NK-92 treated with Interleukin-12 subunit alpha and Interleukin-12 subunit beta, amount 100 ng/mL, for 24 hours (cell line): ENCODE measurements at regions not wholly inside any gene's neighbourhood (a gene's known extent, or its start where the extent isn't known, plus 50 kb on each side); places are given as distances from the start of the nearest gene placed in this dataset.

Experiments used
- DNase-seq: peaks from one replicate; lab custom pipeline; 2025; lab: John Stamatoyannopoulos, UW

DNA sequence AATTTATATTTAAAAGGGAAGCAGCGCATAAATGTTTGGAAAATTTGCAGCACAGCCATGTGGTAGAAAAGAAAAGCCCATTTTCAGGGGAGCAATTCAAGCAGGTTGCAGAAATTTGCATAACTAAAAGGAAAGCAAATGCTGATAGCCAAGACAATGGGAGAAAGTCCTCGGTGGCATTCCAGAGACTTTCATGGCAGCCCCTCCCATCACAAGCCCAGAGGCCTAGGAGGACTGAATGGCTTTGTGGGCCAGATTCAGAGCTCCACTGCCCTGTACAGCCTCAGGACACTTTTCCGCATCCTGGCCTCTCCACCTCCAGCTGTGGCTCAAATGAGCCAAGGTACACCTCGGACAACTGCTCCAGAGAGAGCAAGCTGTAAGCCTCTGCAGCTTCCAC is 462.9 kb downstream of the CDK5RAP2 start:
- no peak for DNase-seq

DNA sequence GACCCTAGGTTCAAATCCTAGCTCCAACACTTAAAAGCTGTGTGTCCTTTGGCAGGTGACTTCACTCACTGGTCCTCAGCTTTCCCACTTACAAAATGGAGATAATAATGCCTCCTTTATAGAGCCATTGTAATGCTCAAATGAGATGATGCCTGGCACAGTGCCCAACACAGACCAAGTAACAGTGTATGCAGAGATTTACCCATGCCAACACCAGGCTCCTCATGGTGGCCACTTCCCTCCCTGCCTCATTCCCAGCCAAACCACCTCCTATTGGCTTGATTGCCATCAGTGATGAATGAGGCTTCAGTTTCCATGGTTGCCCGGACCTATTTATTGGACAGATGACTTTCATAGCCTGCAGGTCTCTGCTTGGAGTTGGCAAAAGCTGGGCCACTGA is 469.4 kb downstream of the CDK5RAP2 start:
- DNase-seq: no peak

DNA sequence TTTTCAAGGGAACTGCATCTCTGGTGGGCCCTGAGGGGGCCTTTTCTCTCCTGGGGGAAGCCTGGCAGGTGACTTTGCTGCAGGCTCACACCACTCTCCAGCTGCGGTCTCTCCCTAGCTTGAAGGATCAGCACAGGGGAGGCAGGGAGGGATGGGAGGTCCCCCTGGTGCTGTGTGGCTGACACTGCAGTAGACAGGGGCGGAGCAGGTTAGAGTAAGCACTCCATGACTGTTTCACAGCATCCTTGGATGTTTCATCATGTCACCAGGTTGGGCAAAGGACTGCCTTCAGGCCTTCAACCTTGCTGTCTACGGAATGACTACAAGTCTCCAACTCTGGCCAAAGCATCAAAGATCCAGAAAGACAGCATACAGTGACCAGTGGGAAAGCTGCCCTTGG is 470.7 kb downstream of the CDK5RAP2 start:
- DNase-seq: no peak

DNA sequence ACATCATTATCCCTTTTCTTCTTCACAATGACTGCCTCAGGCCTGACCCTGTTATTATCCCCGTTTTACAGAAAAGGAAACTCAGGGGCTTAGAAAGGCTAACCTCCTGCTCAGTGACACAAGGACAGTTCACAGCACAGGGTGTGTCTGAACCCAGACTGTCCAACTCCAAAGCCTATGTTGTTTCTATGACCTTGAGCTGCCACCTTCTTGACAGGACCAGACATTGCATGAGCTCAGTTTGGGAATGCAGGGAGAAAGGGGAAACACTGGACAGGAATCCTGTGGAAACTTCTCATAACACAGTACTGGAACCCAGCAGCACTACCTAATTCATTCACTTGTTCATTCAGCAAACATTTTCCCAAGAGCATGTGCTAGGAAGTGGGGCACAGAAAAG is 472.8 kb downstream of the CDK5RAP2 start:
- DNase-seq: no peak

DNA sequence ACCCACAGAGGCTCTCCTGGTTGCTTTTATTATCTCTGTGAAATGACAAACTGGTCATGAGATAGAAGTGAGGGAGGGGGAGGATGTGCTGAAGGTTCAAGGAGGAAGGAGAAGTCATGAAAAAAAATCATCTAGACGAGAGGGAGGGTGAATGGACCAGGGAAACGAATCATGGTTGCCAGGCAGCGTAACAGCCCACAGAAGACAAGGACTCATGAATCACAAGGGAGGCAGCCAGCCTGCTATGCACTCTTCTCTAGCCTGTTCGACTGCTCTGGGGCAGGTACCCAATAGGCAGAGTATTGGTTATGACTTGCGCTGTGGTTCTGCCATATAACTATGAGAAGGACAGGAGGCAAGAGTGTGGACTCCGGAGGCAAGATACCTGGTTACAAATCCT is 475.2 kb downstream of the CDK5RAP2 start:
- DNase-seq: no peak

DNA sequence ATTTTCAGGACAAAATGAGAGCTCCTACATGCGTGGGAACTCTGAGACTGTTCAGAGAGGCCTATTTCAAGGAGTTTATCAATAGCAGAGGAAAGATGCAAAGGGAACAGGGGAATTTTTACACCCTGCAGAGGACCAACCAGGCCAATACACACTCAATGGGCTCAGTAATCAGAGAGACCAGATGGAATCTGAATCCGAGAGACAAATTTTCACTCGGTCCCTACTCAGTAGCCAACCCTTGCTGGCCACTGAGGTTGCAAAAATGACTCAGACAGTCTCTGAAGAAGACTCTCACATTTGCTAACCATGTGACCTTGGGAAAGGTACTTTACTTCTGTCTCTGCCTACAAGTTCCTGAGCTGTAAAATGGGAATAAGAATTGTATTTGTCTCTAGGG is 479.4 kb downstream of the CDK5RAP2 start:
- no peak for DNase-seq

DNA sequence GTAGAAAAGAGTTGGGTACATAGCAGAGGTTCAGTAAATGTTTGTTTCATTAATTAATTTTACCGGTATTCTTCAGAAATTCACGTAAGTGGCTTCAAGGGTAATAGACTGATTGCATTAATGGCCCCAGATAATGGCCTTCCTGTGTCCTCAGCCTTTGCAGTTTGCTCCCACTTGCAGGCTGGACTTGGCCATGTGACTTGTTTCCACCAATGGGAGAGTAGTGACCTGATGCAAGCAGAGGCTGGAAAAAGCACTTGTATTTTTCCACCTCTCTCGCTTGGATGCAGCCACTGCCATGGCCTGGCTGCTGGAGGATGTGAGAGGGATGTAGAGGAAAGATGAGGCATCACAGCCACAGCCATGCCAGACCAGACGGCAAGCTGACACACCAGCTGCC is 480.9 kb downstream of the CDK5RAP2 start:
- DNase-seq: no peak

DNA sequence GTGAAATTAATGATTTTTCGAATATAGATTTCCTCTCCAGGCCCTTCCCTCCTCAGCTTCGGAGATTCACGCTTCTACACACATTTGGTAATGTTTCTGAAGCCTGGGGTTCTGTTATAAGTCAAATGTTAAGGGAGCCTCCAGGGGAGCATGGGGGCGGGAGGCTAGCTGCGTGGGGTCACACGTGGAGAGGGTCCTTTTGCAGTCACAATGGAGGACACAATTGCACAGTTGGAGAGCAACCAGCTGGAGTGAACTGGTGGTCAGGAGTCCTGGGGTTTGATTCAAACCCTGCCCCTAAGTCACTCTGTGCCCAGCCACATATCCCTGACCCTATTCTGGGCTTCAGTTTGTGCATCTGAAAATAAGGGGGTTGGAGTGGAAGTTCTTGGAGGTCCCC is 481.4 kb downstream of the CDK5RAP2 start:
- no peak for DNase-seq

DNA sequence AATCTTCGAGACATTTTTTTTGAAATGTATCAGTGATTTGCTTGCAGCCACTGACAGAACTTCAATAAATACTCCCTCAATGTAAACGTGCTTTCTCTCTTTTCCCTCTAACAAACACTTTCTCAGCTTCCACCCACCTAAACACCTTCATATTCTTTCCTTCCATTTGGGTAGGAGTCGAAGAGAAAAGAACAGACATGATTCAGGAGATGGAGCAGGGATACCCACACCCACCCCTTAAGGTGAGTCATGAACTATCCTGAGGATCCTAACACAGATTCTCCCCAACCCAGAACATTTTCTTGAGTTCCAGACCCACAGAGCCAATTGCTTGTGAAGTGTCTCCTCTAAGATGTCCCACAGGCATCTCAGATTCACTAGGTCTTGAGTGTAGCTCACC is 488.8 kb downstream of the CDK5RAP2 start:
- DNase-seq: no peak

DNA sequence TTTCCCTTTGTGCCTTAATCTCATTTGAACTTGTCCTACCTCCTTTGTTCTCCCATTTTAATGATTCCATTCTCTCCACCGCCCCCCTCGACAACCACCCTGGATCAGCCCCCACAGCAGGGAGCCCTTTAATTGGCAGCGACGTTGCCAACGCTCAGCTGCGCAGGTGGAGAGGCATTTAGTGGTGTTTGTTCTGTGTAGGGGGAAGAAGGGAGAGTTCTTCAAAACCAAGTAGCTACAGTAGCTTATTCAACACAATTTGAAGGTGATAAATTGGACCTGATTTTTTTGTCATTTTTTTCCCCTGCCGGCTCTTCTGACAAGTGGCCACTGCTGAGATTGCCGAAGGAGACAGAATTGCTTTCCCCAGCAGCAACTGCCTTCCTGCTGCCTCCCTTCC is 499.1 kb downstream of the CDK5RAP2 start:
- DNase-seq: no peak

DNA sequence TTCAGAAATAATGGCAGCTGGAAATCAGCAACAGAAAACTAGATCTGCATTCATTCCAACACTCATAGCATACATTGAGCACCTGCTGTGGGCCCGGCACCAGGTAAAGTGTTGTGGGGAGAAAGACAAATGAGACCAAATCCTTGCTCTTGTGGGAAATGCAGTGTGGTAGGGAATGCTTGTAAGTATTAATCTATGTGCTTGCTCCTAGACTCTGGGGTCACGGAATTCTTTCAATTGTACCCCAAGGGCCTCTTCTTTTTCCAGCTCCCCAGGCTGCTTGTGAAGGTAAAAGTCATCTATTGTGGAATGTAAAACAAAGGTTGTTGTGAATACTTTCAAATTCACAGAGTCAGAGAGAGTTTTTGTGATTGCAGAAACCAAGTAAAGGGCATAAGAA is 501.9 kb downstream of the CDK5RAP2 start:
- no peak for DNase-seq

DNA sequence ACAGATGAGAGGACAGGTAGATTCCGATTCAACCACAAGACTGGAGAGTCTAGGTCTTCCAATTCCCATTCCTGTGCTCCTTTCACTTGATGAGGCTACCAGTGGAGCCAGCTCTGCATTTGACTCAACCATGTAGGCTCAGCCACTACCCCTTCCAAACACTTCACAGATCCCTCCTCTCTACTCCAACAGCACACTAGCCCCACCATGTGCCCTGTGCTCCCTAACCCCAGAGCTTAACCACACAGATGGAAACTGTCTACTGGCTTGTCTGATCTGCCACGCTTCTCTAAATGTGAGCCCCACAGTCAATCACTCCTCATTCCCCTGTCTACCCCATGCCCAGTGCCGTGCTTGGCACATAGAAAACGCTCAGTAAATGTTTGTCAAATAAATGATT is 508.2 kb downstream of the CDK5RAP2 start:
- no peak for DNase-seq

DNA sequence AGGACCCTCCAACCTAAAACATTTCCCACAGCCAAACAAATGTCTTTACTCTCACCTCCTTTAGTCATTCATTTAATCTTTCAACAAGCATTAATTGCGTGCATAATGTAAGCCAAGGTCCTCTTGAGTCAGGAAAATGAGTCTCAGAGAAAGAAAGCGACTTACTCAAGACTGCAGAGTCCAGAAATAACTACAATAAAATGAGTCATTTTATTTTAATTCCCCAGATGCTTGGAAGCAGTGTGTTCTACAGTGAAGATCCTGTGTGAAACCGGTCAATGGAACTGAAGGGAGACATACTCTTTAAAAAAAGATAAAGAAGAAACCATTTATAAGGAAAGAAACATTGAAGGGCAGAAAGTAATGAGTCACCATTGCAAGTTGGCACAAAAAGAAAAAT is 513.7 kb downstream of the CDK5RAP2 start:
- no peak for DNase-seq

DNA sequence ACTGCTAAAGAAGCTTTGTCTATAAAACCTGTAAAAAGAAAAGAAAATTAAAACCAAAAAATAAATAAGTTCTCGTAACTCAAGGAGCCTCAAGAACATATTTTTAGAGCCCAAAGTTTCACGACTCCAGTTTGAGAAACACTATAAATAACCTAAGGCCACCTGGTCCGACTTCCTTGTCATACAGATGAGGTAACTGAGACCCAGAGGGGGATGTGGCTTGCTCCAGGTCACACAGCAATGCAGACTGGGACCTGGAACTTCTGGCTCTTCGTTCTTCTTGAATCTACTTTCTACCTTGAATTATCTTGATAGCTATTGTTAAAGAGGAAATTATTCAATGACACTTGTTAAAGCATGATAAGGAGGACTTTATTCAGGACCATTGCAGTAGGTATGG is 514.8 kb downstream of the CDK5RAP2 start:
- no peak for DNase-seq

DNA sequence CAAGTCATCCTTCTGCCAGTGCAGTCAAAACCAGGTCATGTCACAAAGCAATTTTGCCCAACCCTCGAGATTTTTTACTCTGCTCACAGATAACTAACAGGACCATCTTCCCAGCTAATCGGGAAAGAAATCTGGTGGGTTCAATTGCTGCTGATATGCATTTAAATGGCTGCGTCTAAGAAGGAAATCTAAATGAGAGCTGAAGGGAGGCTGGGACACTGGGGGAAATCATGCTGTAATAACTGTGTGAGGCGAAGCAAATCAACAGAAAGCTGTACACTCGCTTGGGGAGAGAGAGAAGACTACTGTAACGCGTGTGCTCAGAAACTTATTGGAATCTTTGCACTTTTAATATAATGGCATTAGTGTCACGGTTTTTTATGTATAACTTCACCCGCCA is 535.0 kb downstream of the CDK5RAP2 start:
- no peak for DNase-seq

DNA sequence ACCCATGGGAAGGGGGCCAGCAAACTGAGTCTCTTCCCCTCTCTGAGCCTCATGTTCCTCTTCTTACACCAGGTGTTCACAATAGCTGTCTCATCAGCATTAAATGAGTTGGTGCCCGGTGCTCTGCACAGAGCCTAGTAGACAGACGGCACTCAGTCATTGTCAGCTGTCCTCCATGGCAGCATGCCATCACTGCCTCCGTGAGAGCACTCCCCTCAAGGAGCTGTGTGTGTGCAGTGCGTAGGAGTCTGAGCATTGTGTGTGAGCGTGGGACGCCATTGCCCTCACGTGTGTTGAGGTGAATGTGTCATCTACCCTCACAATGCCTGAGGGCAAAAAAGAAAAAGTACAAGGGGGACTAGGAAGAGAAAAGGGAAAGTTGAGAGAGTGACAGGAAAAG is 536.5 kb downstream of the CDK5RAP2 start:
- DNase-seq: no peak

DNA sequence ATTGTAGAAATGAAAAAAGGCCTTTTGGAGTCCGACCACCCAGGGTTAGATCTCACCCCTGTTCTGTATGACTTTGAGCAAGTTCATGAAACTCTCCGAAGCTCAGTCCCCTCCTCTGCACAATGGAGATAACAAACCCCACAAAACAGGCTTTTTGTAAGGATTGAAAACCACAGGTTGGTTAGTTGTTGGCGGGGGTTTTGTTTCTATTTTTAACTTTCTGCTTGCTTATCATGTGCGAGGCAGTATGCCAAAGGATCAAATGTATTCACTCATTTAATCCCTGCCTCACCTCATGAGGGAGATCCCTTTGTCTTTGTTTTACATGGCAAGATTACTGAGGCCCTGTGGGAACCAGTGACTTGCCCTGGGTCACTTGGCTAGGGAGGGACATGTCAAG is 539.1 kb downstream of the CDK5RAP2 start:
- no peak for DNase-seq

DNA sequence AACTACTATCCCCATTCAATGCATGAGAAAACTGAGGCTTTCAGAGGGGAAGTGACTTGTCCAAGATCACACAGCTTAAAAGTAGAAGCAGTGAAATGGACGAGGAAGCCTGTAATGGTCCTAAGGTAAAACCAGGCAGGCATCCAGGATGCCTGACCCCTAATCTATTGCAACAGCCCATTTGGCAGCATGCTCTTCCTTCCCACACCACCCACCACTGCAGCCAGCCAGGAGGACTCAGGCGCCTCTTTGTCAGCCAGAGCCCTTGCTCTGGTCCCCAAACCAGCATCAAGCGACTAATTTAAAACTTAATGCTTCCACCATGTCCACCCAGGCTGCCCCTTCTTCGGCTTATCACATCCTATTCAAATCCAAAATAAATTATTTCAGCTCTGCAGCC is 541.6 kb downstream of the CDK5RAP2 start:
- DNase-seq: no peak

DNA sequence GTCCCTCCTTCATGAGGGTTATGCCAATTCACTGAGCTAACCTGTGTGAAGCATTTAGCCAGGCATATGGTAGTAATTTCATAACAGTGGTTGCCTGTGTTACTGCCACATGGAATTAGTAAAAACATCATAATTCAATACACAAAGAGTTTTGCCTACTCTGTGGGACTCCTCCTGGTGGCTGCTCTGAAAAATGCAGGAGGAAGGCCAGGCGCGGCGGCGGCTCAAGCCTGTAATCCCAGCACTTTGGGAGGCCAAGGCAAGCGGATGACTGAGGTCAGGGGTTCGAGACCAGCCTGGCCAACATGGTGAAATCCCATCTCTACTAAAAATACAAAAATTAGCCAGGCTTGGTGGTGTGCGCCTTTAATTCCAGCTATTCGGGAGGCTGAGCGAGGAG is 547.3 kb downstream of the CDK5RAP2 start:
- no peak for DNase-seq

DNA sequence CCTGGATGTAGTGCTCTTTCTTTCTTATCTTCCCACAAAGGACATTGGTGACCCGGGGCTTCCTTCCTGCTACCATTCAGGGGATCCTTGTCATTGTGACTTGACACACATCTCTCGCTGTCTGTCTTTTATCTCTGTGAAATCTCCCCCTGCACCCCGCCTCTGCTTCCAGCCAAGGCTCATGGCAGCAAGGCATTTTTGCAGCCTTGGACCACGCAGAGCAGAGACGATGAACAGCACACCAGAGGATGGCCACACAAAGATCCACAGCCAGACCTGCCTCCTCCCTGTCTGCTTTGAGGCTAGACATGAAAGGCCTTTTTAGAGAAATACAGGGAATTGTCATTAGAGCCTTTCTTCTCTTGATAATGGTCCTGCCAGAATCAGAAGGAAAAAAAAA is 549.1 kb downstream of the CDK5RAP2 start:
- no peak for DNase-seq

DNA sequence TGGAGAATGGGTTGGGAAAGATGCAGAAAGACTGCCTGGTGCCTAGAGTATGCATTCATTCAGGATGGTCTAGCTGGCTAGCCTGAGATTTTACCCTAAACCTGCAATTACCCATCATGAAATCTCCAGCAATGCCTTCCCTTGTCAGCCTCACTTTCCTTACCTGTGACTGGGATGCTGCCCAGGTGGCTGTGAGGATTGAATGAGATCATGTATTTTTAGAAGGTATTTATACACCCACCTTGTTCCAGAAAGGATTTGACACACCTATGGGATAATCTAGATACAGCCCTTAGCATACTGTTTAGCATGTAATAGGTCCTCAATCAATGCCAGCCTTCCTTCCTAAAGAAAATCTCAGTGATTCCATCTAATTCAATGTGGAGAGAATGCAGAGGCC is 561.4 kb downstream of the CDK5RAP2 start:
- no peak for DNase-seq

DNA sequence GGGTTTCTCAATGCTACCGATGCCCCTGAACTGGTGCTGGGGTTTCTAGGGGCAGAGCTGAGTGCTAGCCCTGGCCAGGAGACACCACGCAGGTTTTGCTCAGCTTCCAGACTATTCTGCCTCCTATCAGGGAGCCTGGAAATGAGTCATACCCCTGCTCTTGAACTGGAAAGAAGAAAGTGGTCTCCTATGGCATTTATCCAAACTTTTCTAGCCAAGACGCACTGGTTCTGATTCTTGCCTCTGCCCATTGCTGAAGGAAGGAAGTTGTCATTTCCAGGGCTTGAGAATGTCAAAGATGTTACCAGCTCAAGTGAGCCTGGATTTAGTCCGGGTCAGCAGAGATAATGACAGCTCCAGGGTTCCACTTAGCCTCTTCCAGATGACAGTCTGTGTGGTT is 561.9 kb downstream of the CDK5RAP2 start:
- DNase-seq: no peak

DNA sequence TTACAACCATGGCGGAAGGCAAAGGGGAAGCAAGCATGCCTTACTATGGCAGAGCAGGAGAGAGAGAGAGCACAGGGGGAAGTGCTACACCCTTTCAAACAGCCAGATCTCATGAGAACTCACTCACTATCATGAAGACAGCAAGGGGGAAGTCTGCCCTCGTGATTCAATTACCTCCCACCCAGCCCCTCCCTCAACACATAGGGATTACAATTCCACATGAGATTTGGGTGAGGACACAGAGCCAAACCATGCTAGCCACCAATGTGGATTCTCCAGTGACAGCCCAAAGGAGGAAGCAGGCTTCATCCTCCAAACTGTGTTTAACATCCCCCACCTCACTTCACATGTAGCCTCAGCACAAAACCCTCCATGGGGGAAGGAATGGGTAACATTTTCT is 563.7 kb downstream of the CDK5RAP2 start:
- no peak for DNase-seq

DNA sequence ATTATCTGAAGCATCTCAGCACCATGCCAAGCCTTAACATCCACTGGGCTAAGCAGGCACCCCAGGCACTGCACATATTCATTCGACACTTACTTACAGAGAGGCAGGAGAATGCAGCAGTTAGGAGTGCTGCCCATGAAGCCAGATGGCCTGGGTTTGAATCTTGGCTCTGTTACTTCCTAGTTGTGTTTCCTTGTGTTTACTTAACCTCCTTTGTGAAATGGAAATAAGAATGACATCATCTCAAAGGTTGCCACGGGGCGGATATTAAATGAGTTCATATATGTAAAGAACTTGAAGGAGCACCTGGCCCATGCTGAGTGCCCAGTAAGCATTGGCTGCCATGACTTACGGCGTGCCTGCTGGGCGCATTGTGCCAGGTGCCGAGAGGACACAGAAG is 565.2 kb downstream of the CDK5RAP2 start:
- no peak for DNase-seq

DNA sequence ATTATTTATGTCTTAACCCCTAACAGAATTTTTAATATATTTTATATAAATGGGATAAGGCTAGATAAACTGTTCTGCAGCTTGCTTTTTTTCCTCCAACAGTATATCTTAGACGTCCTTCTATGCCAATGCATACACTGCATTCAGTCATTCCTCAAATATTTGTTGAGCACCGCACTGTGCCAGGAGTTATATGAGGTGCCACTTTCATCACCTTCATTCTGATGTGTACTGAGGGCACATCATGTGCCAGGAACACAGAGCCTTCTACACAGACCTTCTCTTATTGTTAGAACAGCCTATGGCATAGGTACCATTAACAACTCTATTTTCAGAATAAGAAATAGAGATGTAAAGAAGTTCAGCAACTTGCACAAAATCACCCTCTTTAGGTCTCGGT is 570.1 kb downstream of the CDK5RAP2 start:
- no peak for DNase-seq
